GM23338 (cell line): ENCODE measurements at regions not wholly inside any gene's neighbourhood (a gene's known extent, or its start where the extent isn't known, plus 50 kb on each side); places are given as distances from the start of the nearest gene placed in this dataset.

Experiments used
- ATAC-seq: fragments of 200-7000 bp; cut with Tn5 transposase; 3 replicates; pipeline ENCODE4 v1.9.1; 2020
- DNase-seq: peaks from one replicate; pipeline ENCODE4 v3.0.0-alpha.2; 2015; ENCODE audit warnings: low spot score
- H2AFZ ChIP-seq: fragments of 200-600 bp; sonication (generic); 2 replicates; pipeline ENCODE4 v1.8.0; 2016; ENCODE audit warnings: antibody characterized with exemption, mild to moderate bottlenecking, moderate library complexity
- H3F3A ChIP-seq: fragments of 200-600 bp; sonication (generic); replicated peaks from 2 replicates; pipeline ENCODE4 v1.8.0; 2017; ENCODE audit warnings: antibody characterized with exemption, mixed run types, low read depth
- H3K27ac ChIP-seq: fragments of 200-600 bp; sonication (generic); 2 replicates; pipeline ENCODE4 v1.6.1; 2016; ENCODE audit warnings: low read depth
- H3K27me3 ChIP-seq: fragments of 200-600 bp; sonication (generic); 2 replicates; pipeline ENCODE4 v1.8.0; 2016; ENCODE audit warnings: mild to moderate bottlenecking, mixed run types, moderate library complexity; ENCODE audit not compliant: insufficient read depth
- H3K36me3 ChIP-seq: fragments of 200-600 bp; sonication (generic); 2 replicates; pipeline ENCODE4 v1.8.0; 2016; ENCODE audit warnings: mild to moderate bottlenecking; ENCODE audit not compliant: insufficient read depth
- H3K4me1 ChIP-seq: fragments of 200-600 bp; sonication (generic); 2 replicates; pipeline ENCODE4 v1.8.0; 2016; ENCODE audit warnings: mild to moderate bottlenecking, moderate library complexity; ENCODE audit not compliant: insufficient read depth
- H3K4me2 ChIP-seq: fragments of 200-600 bp; sonication (generic); 2 replicates; pipeline ENCODE4 v1.7.1; 2017; ENCODE audit warnings: mixed run types
- H3K4me3 ChIP-seq: fragments of 200-600 bp; sonication (generic); 2 replicates; pipeline ENCODE4 v1.6.1; 2016; ENCODE audit warnings: mixed run types
- H3K79me2 ChIP-seq: fragments of 200-600 bp; sonication (generic); replicated peaks from 2 replicates; pipeline ENCODE4 v1.8.0; 2017; ENCODE audit warnings: mild to moderate bottlenecking; ENCODE audit not compliant: insufficient read depth
- H3K9me2 ChIP-seq: fragments of 200-600 bp; sonication (generic); 2 replicates; pipeline ENCODE4 v1.8.0; 2017; ENCODE audit not compliant: insufficient read depth
- H4K20me1 ChIP-seq: fragments of 200-600 bp; sonication (generic); replicated peaks from 2 replicates; pipeline ENCODE4 v1.8.0; 2017; ENCODE audit warnings: mild to moderate bottlenecking; ENCODE audit not compliant: insufficient read depth
- H3K27ac Mint-ChIP-seq: 2 replicates; pipeline ENCODE4 v1.8.0; 2020; ENCODE audit warnings: inconsistent platforms, mild to moderate bottlenecking, moderate library complexity, mixed read lengths
- H3K27me3 Mint-ChIP-seq: 3 replicates; pipeline ENCODE4 v1.8.0; 2022; ENCODE audit warnings: low read depth, mild to moderate bottlenecking, moderate library complexity, mixed read lengths, inconsistent platforms; ENCODE audit not compliant: insufficient read depth, poor library complexity
- H3K36me3 Mint-ChIP-seq: 3 replicates; pipeline ENCODE4 v1.8.0; 2021; ENCODE audit warnings: low read depth, mild to moderate bottlenecking, inconsistent platforms, moderate library complexity, mixed read lengths
- H3K4me1 Mint-ChIP-seq: 3 replicates; pipeline ENCODE4 v1.8.0; 2020; ENCODE audit warnings: mild to moderate bottlenecking, inconsistent platforms, mixed read lengths
- H3K4me3 Mint-ChIP-seq: 3 replicates; pipeline ENCODE4 v1.8.0; 2021; ENCODE audit warnings: moderate library complexity, mild to moderate bottlenecking, inconsistent platforms, mixed read lengths
- H3K9me3 Mint-ChIP-seq: 3 replicates; pipeline ENCODE4 v1.8.0; 2020; ENCODE audit warnings: moderate library complexity, mild to moderate bottlenecking, inconsistent platforms, mixed read lengths
- CREB1 ChIP-seq: fragments of 250-450 bp; sonication (Bioruptor Pico); IDR thresholded peaks from 2 replicates; pipeline ENCODE4 v1.5.0; 2020; ENCODE audit warnings: low read depth, mild to moderate bottlenecking, moderate library complexity
- CTCF ChIP-seq, 2 experiments: fragments of 200-600 bp in 1 of 2; sonication (generic) in 1 of 2; conservative IDR thresholded peaks; 2 replicates each; pipeline versions ENCODE4 v1.5.1 to v1.6.1; 2016 to 2017; ENCODE audit warnings: antibody characterized with exemption in 2 of 2, low read depth in 2 of 2, mild to moderate bottlenecking in 2 of 2, moderate library complexity in 1 of 2
- ETS1 ChIP-seq: IDR thresholded peaks from 2 replicates; pipeline ENCODE4 v1.6.1; 2016; ENCODE audit warnings: antibody characterized with exemption
- EZH2phosphoT487 ChIP-seq: fragments of 200-600 bp; sonication (generic); IDR thresholded peaks from one replicate; pipeline ENCODE4 v1.8.1; 2018; ENCODE audit warnings: antibody characterized with exemption; ENCODE audit not compliant: unreplicated experiment
- JUNB ChIP-seq: IDR thresholded peaks from one replicate; pipeline ENCODE4 v1.6.1; 2016; ENCODE audit warnings: antibody characterized with exemption; ENCODE audit not compliant: unreplicated experiment
- NANOG ChIP-seq: IDR thresholded peaks from 2 replicates; pipeline ENCODE4 v1.6.1; 2016; ENCODE audit warnings: antibody characterized with exemption, borderline replicate concordance
- POLR2AphosphoS5 ChIP-seq: IDR thresholded peaks from 2 replicates; pipeline ENCODE4 v1.6.1; 2016; ENCODE audit warnings: antibody characterized with exemption, low read depth
- REST ChIP-seq: IDR thresholded peaks from one replicate; pipeline ENCODE4 v1.6.1; 2018; ENCODE audit warnings: antibody characterized with exemption; ENCODE audit not compliant: unreplicated experiment
- STAT1 ChIP-seq: IDR thresholded peaks from one replicate; pipeline ENCODE4 v1.6.1; 2016; ENCODE audit warnings: antibody characterized with exemption; ENCODE audit not compliant: unreplicated experiment
- ZNF114 ChIP-seq: fragments of 250-450 bp; sonication (Bioruptor Pico); IDR thresholded peaks from 2 replicates; pipeline ENCODE4 v1.5.0; 2020; ENCODE audit warnings: mild to moderate bottlenecking, moderate library complexity
- ZNF331 ChIP-seq: fragments of 250-450 bp; sonication (Bioruptor Pico); IDR thresholded peaks from 2 replicates; pipeline ENCODE4 v1.5.0; 2020; ENCODE audit warnings: low read depth, mild to moderate bottlenecking, moderate library complexity

GRCh38 chr15:62750471-62750870 is 292.1 kb upstream of the TPM1 start (continued):
- no peak for TF ChIP-seq REST

GRCh38 chr15:62752657-62753517 is 289.7 kb upstream of the TPM1 start:
- H3K27me3 Mint-ChIP-seq, result peaks cover 1% of the 10 kb centered on the region
- no peak overlapping the region for H3K4me2 ChIP-seq

More at GRCh38 chr15:62752657-62753517, 289.7 kb upstream of the TPM1 start:
- Histone ChIP-seq H3F3A (no peaks in the 10 kb centered on the region; the same call in 1 of the 2 replicates), H3K4me1 (peaks cover 18% of the 10 kb centered on the region), H3K9me2 (no peaks in the 10 kb centered on the region; the same call in 1 of the 2 replicates), H2AFZ (no peak overlapping the region), H4K20me1 (no peaks in the 10 kb centered on the region), H3K79me2 (no peaks in the 10 kb centered on the region), H3K36me3 (no peaks in the 10 kb centered on the region), H3K27ac (no peak overlapping the region), H3K4me3 (no peak overlapping the region), H3K27me3 (no peaks in the 10 kb centered on the region)
- Mint-ChIP-seq H3K4me1 (peaks cover 42% of the 10 kb centered on the region), H3K9me3 (no peaks in the 10 kb centered on the region), H3K36me3 (peaks cover 7% of the 10 kb centered on the region), H3K27ac (no peak overlapping the region), H3K4me3 (no peak overlapping the region)
- ATAC-seq (no peak), DNase-seq (no peak)
- TF ChIP-seq ETS1 (no peak), REST (no peak), CREB1 (CRISPR knock-in tag) (no peak), NANOG (no peak), POLR2AphosphoS5 (no peak), STAT1 (no peak), JUNB (no peak), EZH2phosphoT487 (no peak), CTCF (conservative IDR thresholded peaks at IDR 0.05; ENCODE audit: low read depth in 2 of 2) (no peak), ZNF331 (CRISPR knock-in tag) (no peak), ZNF114 (CRISPR knock-in tag) (no peak)
